GM12878 (cell line): ENCODE measurements at regions not wholly inside any gene's neighbourhood (a gene's known extent, or its start where the extent isn't known, plus 50 kb on each side); places are given as distances from the start of the nearest gene placed in this dataset.

Source experiments
- ATAC-seq: fragments of 200-7000 bp; cut with Tn5 transposase; 3 replicates; pipeline ENCODE4 v1.9.1; 2020; ENCODE audit warnings: mild to moderate bottlenecking, moderate library complexity
- BruUV-seq: library from RNA; stranded (reverse); fragments of 400-500 nt; replicated peaks from 2 replicates; lab custom pipeline; 2021; lab: Mats Ljungman, UMichigan
- CTCF ChIA-PET: fragments of 300-600 bp; sonication (Branson Sonifier 250); formaldehyde crosslinking; extraction: SDS; loops from one replicate; lab custom pipeline; 2021; ENCODE audit warnings: inconsistent platforms; lab: Yijun Ruan, JAX
- POLR2A ChIA-PET: fragments of 350-600 bp; formaldehyde crosslinking; extraction: SDS; loops from one replicate; lab custom pipeline; 2021; ENCODE audit warnings: inconsistent platforms; lab: Charles Lee
- RAD21 ChIA-PET: fragments of 300-600 bp; sonication (Branson Sonifier 250); formaldehyde crosslinking; loops from one replicate; lab custom pipeline; 2023; ENCODE audit warnings: antibody characterized with exemption; ENCODE audit not compliant: unreplicated experiment; lab: Charles Lee
- SMC1A ChIA-PET: fragments of 300-600 bp; sonication (Branson Sonifier 250); formaldehyde crosslinking; loops from one replicate; lab custom pipeline; 2023; ENCODE audit not compliant: unreplicated experiment, uncharacterized antibody; lab: Charles Lee
- DNase-seq: peaks from one replicate; pipeline ENCODE4 v3.0.0-alpha.2; 2011; ENCODE audit warnings: low read depth, low spot score
- FAIRE-seq: peaks from 3 replicates; lab custom pipeline; 2011; peaks lifted over from hg19 to GRCh38; lab: Jason Lieb, UNC
- H2AFZ ChIP-seq: 2 replicates; pipeline ENCODE4 v1.6.0; 2011; ENCODE audit warnings: low read depth, low read length, control low read depth; ENCODE audit not compliant: control insufficient read depth
- H3K27ac ChIP-seq: 2 replicates; pipeline ENCODE4 v1.5.1; 2011; ENCODE audit warnings: control low read depth; ENCODE audit not compliant: control insufficient read depth, insufficient read depth
- H3K27me3 ChIP-seq, 2 experiments: replicated peaks in 1 of 2; 2 replicates each; pipeline versions ENCODE4 v1.6.0 to v1.6.1; 2011; ENCODE audit warnings: low read length in 1 of 2; ENCODE audit not compliant: control insufficient read depth in 2 of 2, insufficient read depth in 2 of 2
- H3K36me3 ChIP-seq, 2 experiments: 2 replicates each; pipeline ENCODE4 v1.5.1; 2011; ENCODE audit warnings: low read length in 1 of 2; ENCODE audit not compliant: control insufficient read depth in 2 of 2, insufficient read depth in 2 of 2
- H3K4me1 ChIP-seq: 2 replicates; pipeline ENCODE4 v1.6.1; 2011; ENCODE audit warnings: mild to moderate bottlenecking, low read length, moderate library complexity, mixed read lengths; ENCODE audit not compliant: control insufficient read depth, insufficient read depth
- H3K4me2 ChIP-seq: 2 replicates; pipeline ENCODE4 v1.6.0; 2011; ENCODE audit warnings: control low read depth; ENCODE audit not compliant: control insufficient read depth, insufficient read depth
- H3K4me3 ChIP-seq: fragments of 200-600 bp; sonication (generic); 2 replicates; pipeline ENCODE4 v1.5.1; 2016
- H3K79me2 ChIP-seq: 2 replicates; pipeline ENCODE4 v1.6.0; 2011; ENCODE audit warnings: low read length; ENCODE audit not compliant: control insufficient read depth, insufficient read depth
- H3K9ac ChIP-seq: 2 replicates; pipeline ENCODE4 v1.8.0; 2011; ENCODE audit warnings: low read length, control low read depth, mixed read lengths; ENCODE audit not compliant: control insufficient read depth, insufficient read depth
- H3K9me3 ChIP-seq: replicated peaks from 3 replicates; pipeline ENCODE4 v1.5.1; 2011; ENCODE audit warnings: mild to moderate bottlenecking, low read length; ENCODE audit not compliant: control insufficient read depth, insufficient read depth
- H4K20me1 ChIP-seq: 2 replicates; pipeline ENCODE4 v1.6.0; 2011; ENCODE audit not compliant: control insufficient read depth, insufficient read depth
- ATF2 ChIP-seq: IDR thresholded peaks from 2 replicates; pipeline ENCODE4 v1.6.1; 2012; ENCODE audit warnings: low read length, inconsistent platforms
- ATF3 ChIP-seq: IDR thresholded peaks from 2 replicates; pipeline ENCODE4 v1.6.1; 2011; ENCODE audit warnings: low read depth, mild to moderate bottlenecking, low read length, moderate library complexity, borderline replicate concordance; ENCODE audit errors: extremely low read depth
- E2F4 ChIP-seq: IDR thresholded peaks from 2 replicates; pipeline ENCODE4 v1.6.1; 2012; ENCODE audit warnings: low read depth, low read length, improper control_type of control experiment
- ELK1 ChIP-seq: IDR thresholded peaks from 2 replicates; pipeline ENCODE4 v1.6.1; 2012; ENCODE audit warnings: low read depth, low read length, improper control_type of control experiment
- MAX ChIP-seq: IDR thresholded peaks from 2 replicates; pipeline ENCODE4 v1.6.1; 2012; ENCODE audit warnings: low read depth, low read length, improper control_type of control experiment
- MEF2A ChIP-seq: IDR thresholded peaks from 2 replicates; pipeline ENCODE4 v1.6.1; 2011; ENCODE audit warnings: low read depth, mild to moderate bottlenecking, low read length, moderate library complexity; ENCODE audit not compliant: insufficient read depth
- NFYA ChIP-seq: IDR thresholded peaks from 2 replicates; pipeline ENCODE4 v1.6.1; 2011; ENCODE audit warnings: low read depth, mild to moderate bottlenecking, low read length, improper control_type of control experiment, borderline replicate concordance
- NR2C2 ChIP-seq: IDR thresholded peaks from 2 replicates; pipeline ENCODE4 v1.6.1; 2011; ENCODE audit warnings: borderline replicate concordance, low read depth; ENCODE audit not compliant: control insufficient read depth, insufficient read length
- NRF1 ChIP-seq: conservative IDR thresholded peaks from 2 replicates; pipeline ENCODE4 v1.6.1; 2011; ENCODE audit warnings: mild to moderate bottlenecking, low read depth, low read length, improper control_type of control experiment
- SKIL ChIP-seq: fragments of 450-650 bp; IDR thresholded peaks from 2 replicates; pipeline ENCODE4 v1.6.1; 2017; ENCODE audit warnings: mild to moderate bottlenecking, low read depth, inconsistent platforms; ENCODE audit not compliant: poor library complexity, severe bottlenecking
- SRF ChIP-seq, 2 experiments: IDR thresholded peaks; 2 replicates each; pipeline ENCODE4 v1.6.1; 2011; ENCODE audit warnings: low read depth in 2 of 2, low read length in 2 of 2, mild to moderate bottlenecking in 1 of 2, moderate library complexity in 1 of 2
- STAT3 ChIP-seq: IDR thresholded peaks from 2 replicates; pipeline ENCODE4 v1.6.1; 2011; ENCODE audit warnings: low read depth, low read length, improper control_type of control experiment
- YBX1 ChIP-seq: fragments of 450-650 bp; IDR thresholded peaks from 2 replicates; pipeline ENCODE4 v1.6.1; 2016; ENCODE audit warnings: antibody characterized with exemption
- WGBS: methylation state at CpG from one replicate; pipeline ENCODE4 v1.1.6; 2016; ENCODE audit warnings: low lambda C conversion rate; ENCODE audit not compliant: insufficient replicate concordance, insufficient coverage; ENCODE audit errors: missing lambda C conversion rate; 5-methylcytosine and 5-hydroxymethylcytosine counted together
- in situ Hi-C: fragments of 300-500 bp; cut with MboI; formaldehyde crosslinking; loops from 9 replicates; pipeline ENCODE4 v1.14.3; 2018; ENCODE audit warnings: mixed read lengths
- intact Hi-C: fragments of 100-400 bp; cut with micrococcal nuclease; formaldehyde crosslinking; loops from one replicate; pipeline ENCODE4 v1.14.2; 2022; ENCODE audit not compliant: unreplicated experiment

GRCh38 chr12:16668198-16668597, 62.2 kb upstream of the LMO3 start:
- no peaks in the 10 kb centered on the region for H3K4me1 ChIP-seq
- no peak for ATAC-seq
- no peaks in the 10 kb centered on the region for H3K9me3 ChIP-seq
- no peaks in the 10 kb centered on the region for H3K36me3 ChIP-seq
- intact Hi-C loops (no loop called here), in situ Hi-C loops (no loop called here)
- no peaks in the 10 kb centered on the region for H3K79me2 ChIP-seq
- no peaks in the 10 kb centered on the region for H3K27me3 ChIP-seq
- RAD21 ChIA-PET = interaction anchor here (1.0 to 1.1 kb wide), 2 partner anchors 13 to 58 kb away, joined by 3 read pairs; no protein-coding TSS in a partner anchor
- H3K4me2 ChIP-seq = no peak overlapping the region
- H3K9ac ChIP-seq = no peak overlapping the region
- BruUV-seq = no TSS peak
- no peak overlapping the region for H3K4me3 ChIP-seq
- FAIRE-seq = no peak
- no peaks in the 10 kb centered on the region for H4K20me1 ChIP-seq
- TF ChIP-seq SKIL (no peak), ATF2 (no peak), NR2C2 (no peak), MEF2A (no peak), STAT3 (no peak), E2F4 (no peak), NFYA (no peak), MAX (no peak), SRF (IDR thresholded peaks at IDR 0.05; ENCODE audit: low read depth in 2 of 2, low read length in 2 of 2) (no peak), ELK1 (no peak), ATF3 (no peak), YBX1 (no peak), NRF1 (no peak)
- TF ChIP-seq, all 136 proteins: peak for 0
- CTCF ChIA-PET = interaction anchor here (1.5 kb wide), 1 partner anchor 66 kb away, joined by 3 read pairs; no protein-coding TSS in a partner anchor
- no peak for DNase-seq
- POLR2A ChIA-PET = interaction anchor here (0.6 kb wide), 1 partner anchor 86 kb away, joined by 3 read pairs; no protein-coding TSS in a partner anchor
- H3K27ac ChIP-seq = no peak overlapping the region
- SMC1A ChIA-PET = interaction anchor here (1.0 to 3.3 kb wide), 5 partner anchors 14 to 64 kb away, joined by 3 to 15 read pairs (median 3); no protein-coding TSS in a partner anchor
- H2AFZ ChIP-seq = no peak overlapping the region
- 33% methylated on average over 2 of the region's 2 CpGs for WGBS
